GM13976 (cell line): ENCODE measurements at regions not wholly inside any gene's neighbourhood (a gene's known extent, or its start where the extent isn't known, plus 50 kb on each side); places are given as distances from the start of the nearest gene placed in this dataset.

ENCODE experiments used
- DNase-seq: peaks from one replicate; pipeline ENCODE4 v3.0.0; 2012; ENCODE audit warnings: low spot score
- in situ Hi-C: fragments of 300-500 bp; cut with MboI; formaldehyde crosslinking; loops from one replicate; pipeline ENCODE4 v1.12.0; 2022; ENCODE audit warnings: low sequenced_read_pairs, mixed read lengths, inconsistent platforms; ENCODE audit not compliant: unreplicated experiment
- TF ChIP-seq, protein P1 (sequence below): IDR thresholded peaks from 2 replicates; pipeline ENCODE4 v1.5.1; 2012; ENCODE audit warnings: borderline replicate concordance, mild to moderate bottlenecking; ENCODE audit not compliant: insufficient read depth; ENCODE audit errors: extremely low read depth, missing control alignments, control extremely low read depth

DNA sequence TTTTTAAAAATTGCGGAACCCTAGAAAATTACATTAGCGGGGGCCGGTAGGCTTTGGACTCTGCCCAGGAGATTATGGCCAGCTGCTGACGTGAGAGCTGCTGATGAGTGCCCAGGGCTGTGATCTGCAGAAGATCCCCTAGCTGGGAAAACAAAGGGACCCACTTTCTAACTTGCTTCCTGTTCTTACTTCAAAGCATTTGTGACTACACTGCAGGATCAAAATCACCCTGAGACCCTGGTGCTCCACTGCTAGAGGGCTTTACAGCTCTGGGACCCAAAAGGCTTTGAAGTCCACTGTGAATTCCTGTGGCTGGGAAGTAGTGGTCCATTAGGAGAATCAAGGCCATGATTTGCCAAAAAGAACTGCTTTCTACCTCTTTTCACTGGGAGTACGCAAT lies 499.4 kb upstream of the AKR1E2 start:
- in situ Hi-C loops = no loop called here
- no peak for DNase-seq
- TF ChIP-seq, protein P1, sequence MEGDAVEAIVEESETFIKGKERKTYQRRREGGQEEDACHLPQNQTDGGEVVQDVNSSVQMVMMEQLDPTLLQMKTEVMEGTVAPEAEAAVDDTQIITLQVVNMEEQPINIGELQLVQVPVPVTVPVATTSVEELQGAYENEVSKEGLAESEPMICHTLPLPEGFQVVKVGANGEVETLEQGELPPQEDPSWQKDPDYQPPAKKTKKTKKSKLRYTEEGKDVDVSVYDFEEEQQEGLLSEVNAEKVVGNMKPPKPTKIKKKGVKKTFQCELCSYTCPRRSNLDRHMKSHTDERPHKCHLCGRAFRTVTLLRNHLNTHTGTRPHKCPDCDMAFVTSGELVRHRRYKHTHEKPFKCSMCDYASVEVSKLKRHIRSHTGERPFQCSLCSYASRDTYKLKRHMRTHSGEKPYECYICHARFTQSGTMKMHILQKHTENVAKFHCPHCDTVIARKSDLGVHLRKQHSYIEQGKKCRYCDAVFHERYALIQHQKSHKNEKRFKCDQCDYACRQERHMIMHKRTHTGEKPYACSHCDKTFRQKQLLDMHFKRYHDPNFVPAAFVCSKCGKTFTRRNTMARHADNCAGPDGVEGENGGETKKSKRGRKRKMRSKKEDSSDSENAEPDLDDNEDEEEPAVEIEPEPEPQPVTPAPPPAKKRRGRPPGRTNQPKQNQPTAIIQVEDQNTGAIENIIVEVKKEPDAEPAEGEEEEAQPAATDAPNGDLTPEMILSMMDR = no peak

DNA sequence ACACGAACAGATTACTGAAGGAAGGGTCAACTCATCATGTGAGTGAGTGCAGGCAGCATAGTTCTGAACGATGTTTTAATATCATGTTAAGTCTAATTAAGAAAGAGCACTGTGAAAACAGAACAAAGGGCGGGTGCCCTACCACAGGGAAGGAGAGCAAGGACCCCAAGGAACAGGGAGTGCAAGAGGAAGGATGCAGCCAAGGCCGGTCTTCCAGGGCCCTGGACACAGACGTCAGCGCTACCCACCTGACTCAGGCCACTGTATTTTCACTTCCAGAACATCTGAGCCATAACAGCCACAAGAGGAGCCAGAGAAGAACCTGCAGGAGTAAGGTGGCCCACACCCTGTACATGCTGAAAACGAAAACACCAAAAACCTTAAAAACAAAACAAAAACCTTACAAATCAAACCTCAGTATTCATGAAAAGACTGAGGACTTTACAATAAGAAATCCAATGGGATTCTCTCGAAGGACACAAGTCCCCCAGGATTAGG lies 506.1 kb upstream of the AKR1E2 start:
- DNase-seq = no peak
- in situ Hi-C loops = no loop called here
- TF ChIP-seq, protein P1 = no peak

DNA sequence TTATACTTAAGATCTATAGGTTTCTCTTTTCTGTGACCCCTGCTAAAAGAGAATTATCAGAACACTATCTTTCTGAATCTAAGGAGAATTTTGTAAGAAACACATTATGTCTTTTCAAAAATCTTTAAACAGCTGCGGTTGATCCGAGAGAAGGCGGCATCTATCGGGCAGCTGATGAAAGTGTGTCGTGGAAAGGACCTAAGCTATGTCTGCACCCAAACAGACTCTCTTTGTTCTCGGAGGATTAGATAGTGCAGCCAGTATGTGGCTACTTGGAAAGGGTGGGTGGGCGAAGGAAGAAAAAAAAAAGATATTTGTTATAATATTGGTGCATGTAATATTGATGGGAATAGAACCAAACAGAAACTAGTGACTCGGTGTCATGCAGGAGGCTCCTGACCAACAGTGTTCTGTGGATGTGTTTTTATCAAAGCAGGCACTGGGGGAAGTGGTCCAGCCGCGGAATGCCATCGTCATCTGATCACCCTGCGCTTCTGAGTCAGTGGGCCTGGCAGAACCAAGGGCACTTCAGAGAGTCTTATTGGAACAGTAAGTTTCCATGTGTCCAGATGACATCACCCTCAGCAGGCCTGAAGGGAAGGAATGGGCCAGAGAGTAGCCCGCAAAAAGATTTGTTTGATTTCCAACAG lies 509.7 kb upstream of the AKR1E2 start:
- in situ Hi-C loops = no loop called here
- TF ChIP-seq, protein P1 = no peak
- DNase-seq = no peak

DNA sequence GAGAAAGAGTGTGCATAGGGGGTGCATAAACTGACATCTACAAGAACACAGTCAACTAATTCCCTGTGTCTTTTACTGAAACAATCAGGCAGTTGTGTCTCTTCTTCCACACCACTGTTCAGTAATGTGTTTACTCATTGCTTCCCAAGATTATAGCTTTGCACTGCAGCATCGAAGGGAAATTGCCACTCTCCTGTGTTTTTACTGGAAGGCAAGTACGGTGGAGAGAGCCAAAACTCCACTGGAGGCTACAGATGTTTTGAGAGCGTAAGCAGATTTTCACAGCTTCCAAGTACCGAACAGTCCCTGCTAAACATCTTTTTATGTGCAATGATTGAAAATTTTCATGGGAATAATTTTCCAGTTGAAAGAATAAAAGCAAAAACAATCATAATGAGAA lies 510.5 kb upstream of the AKR1E2 start:
- TF ChIP-seq, protein P1 = no peak
- DNase-seq = no peak
- in situ Hi-C loops = no loop called here

DNA sequence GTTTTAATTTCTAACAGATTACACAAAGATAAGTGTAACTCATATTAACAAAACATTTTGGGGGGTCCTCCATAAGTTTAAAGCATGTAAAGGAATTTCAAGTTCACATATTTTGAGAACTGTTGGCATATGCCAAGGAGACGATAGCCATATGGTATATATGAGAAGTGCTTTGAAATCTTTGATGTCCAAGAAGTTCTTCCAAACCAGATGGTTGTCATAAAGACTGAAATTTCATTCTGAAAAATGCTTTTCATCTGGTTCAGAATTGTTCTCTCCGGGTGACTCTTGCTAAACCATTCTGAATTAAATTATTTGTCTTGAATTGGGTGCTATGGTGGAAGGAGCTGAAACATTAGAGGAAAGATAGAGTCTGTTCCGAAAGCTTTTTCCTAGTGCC lies 513.0 kb upstream of the AKR1E2 start:
- in situ Hi-C loops = no loop called here
- DNase-seq = no peak
- TF ChIP-seq, protein P1 = no peak

DNA sequence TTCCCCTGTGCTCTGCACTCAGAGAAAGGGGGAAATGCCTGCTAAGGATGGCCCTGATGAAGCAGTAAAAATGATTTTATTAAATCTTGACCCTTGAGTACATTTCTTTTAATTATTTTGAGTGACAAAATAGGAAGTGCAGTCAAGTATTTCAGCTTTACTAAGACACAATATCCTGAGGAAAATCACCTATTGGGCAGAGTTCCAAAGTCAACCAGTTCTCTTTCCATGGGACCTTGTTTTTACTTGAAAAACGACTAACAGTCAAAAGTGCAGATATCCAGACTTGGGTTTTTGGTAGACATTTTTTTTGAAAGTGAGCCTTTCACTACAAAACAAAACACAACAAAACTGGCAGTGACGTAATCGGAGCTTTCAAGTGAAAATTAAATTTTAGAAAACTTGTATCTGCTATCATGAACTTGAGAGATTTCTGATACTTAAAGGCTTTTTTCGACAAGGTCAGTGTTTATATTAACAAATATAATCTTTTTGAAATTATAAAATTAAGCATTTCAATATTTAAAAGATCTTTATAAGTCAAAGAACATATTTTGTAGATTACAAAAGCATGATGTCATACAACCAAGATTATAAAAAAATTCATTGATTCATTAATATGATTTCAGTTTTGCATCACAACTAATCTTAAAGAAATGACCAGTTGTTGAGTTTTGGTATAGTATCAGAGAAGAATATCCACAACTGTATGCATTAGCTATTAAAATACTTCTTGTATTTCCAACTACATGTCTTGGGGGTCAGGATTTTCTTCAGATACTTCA lies 513.8 kb upstream of the AKR1E2 start:
- no peak for DNase-seq
- TF ChIP-seq, protein P1 = no peak
- in situ Hi-C loops = no loop called here
